GM21717 (cell line): ENCODE measurements at regions not wholly inside any gene's neighbourhood (a gene's known extent, or its start where the extent isn't known, plus 50 kb on each side); places are given as distances from the start of the nearest gene placed in this dataset.

Experiments
- ATAC-seq: cut with Tn5 transposase; IDR thresholded peaks from one replicate; pipeline ENCODE4 v1.9.1; 2021; ENCODE audit warnings: mild to moderate bottlenecking, moderate library complexity; ENCODE audit not compliant: unreplicated experiment

DNA sequence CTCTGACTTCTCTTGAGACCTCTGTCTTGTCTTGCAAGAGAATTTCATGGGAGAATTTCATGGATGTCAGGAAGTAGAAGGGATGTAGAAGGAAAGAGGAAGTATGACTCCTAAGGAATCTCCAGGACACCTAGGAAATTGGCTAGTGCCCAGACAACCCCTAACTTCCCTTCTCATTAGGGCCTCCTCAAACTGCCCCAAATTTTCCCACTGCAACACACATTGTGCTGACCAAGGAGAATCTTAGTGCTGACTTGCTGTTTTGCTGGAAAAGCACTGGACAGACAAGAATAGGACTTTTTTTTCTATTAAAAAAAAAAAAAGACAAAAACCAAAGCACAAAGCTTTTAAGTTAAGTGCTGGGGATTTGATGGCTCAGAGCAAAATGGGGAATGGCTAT, 236.1 kb upstream of the CADM1 start:
- ATAC-seq, result no peak

DNA sequence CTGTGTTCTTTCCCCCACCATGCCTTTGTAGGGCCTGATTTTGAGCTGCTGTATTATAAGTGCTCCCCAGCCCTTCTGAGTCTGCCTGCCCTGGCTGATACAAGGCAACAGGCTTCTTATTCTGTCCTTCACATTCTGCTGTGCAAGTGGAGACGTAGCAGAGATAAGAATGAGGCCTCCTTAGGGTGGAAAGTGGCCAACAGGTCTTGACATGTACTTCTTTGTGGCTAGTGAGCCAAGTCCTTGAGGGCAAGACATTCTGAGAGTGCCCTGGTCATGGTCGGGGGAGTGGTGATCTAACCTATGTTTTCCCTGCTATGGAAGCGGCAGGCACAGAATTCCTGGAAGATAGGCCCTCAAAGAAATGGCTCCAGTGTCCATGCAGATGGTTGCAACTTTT, 235.7 kb upstream of the CADM1 start:
- ATAC-seq, result no peak

DNA sequence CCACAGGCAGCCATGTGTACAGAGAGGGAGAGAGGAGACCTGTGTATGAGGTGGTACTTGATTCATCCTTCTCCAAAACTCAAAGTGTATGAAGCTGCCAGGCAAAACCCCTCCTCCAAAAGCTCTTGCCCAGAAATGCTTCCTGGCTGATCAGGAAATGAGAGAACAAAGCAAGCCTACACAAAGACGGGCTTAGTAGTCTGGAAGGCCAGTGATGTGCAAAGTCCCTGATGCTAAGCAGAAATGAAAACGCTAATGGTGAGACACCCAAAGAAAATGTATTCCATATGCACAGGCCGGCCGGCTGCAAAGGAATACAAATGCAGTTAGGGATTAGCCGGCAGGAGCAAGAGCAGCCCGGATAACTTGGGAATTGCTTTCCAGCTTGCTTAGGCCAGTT, 234.9 kb upstream of the CADM1 start:
- ATAC-seq, result no peak

DNA sequence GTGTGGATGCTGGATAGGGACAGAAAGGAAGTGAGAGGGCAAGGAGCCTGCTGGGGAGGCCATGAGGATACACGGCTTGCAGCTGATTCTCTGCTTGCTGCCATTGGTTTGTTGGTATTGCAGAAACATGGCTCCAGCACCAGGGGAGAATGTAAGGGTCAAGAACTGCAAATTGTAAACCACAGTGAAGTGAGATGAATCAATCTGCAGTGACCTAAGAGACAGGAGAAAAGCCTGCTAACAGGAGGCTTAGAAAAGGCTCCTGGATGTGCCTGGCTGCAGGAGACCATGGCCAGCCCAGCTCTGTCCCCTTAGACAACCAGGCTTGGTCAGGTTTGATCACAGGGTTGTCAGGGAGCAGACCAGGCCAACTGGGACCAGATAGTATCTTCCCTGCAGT, 233.7 kb upstream of the CADM1 start:
- ATAC-seq, result no peak

DNA sequence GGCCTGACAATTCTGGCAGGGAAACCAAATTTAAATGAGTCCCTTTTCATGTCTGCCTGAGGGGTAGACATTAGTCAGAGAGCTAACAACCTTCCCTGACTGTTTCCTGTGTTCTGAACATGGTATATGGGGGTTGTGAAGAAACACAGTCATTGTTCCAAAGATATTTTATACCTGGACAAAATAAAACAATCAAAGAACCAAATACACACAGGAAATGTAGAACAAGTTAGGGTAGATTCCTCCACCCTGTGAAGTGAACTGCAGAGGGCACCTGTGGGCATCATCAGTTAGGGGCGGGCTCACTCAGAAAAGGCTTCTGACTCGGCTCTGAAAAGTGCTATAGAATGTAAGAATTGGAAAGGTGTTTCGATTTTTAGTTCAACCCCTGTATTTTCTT, 231.9 kb upstream of the CADM1 start:
- no peak for ATAC-seq

DNA sequence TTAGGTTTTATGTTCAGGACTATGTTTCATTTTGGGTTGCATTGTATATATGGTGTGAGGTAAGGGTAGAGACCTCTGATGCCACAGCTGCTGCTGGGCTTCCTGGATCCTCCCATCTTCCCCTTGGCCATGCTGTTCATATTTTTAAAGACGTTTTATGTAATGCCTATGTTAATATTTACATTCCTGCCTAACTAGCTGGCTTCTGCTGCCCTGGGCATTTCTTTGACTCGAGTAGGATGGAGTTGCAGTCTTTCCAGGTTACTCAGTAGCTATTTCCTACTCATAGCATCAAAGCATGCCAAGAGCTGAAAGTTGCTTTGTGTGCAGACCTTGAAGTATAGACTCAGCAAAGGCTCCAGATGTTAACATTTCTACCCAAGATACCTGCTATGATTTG, 220.5 kb upstream of the CADM1 start:
- ATAC-seq, result no peak

DNA sequence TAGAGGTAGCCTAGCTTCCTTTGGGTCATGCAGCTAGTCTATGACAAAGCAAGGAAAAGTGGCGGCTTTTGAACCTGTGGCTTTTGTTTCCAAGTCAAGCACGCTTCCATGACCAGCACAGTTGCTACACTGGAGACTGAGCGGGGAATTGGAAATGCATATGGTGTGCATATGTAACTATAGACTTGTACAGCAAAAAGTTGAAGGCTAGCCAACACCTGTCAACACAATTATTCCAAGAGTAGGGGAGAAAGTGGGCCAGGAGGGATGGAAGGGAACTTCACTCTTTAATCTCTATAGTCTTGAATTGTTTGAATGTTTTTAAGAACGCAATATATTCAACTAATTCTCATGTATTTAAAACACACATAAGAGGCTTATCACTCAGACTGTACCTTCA, 218.5 kb upstream of the CADM1 start:
- no peak for ATAC-seq

DNA sequence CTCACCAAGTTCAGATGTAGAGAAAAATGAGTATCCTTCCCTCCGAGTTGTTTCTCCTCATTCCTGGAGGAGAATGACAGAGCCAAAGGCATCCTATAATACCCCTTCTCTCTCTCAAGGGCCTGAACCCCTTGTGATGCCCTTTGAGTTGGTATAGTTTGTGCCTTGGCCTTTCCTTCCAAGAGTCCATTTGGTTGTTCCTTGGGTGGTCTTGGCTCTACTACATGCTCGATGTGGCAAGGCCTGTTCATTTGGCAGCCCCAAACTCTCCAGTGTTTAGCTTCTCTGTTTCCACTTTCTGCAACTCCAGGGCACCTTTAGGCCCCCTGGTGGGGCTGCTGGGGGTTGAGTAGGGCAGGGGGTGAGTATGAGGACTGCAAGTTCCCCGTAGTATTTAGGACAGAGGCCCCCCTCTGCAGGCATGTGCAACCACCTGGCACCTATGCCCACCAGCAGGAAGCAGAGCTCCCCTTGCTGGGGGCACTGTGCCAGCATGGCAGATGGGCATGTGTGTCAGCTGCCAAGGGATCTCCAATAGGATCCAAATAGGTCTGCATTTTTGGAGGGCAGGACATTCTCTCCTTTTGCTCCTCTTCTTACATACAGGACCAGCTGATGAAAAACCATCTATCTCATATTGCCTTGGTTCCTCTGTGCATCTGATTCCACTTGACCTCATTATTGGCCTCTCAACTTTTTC, 217.2 kb upstream of the CADM1 start:
- no peak for ATAC-seq

DNA sequence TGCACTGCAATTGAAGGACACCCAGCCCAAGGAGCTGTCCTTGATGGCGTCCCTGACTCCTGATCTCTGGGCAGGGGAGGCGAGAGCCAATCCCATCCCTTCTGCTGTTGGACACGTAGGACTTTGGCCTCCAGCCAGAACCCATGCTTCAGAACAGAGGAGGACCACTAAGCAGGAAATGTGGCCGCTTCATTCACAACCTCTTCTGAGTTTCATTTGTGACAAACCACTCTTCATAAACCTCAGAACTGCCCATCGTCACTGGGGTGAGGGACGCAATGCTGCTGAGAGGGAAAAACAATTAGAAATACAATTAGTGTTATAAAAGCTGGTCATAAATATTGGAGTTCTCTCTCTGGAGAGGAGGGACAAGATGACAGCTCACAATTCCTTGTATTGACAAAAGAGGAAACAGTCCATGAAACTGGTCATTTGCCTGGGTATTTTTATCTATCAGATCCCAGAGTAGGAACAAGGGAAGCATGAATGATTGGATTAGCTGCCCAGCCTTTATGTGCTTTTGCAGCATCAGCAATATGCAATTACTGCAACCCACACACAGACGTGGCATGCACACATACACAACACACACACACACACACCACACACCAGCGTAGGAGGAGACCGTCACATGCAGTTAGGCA, 216.5 kb upstream of the CADM1 start:
- no peak for ATAC-seq

DNA sequence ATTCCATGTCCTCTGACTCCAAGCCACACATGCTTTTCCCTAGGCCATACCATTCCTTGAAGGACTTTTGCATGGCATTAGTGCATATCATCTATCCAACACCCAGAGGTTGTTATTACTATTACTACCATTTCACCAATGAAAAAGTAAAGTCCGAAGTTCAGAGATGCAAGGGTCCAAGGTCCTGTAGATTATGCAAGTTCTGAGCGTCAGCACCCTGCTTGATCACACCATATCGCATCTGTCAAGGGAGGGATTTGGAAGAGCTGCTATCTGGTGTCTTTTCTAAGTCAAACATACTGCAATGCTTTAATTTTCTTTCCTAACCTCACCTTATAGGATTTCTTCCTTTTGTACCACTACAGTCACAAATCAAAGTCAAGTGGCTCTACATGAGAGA, 214.7 kb upstream of the CADM1 start:
- ATAC-seq, result no peak

DNA sequence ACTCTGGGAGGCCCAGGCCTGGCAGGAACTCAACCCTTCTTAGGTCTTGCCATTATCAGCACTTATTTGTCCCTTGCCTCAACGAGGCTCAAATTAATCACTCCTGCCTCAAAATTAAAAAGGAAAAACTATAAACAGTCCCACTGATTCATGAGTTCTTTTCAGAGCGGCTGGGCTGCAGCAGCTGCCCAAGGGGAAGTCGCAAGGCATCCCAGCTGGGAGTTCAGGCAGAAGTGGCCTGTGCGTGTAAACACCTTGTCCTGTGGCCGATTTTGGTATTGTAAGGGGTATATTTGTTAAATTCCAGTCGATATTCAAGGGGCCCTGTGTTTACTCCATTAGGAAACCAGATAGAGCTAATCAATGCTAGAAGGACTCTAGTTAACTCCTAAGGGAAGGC, 213.9 kb upstream of the CADM1 start:
- no peak for ATAC-seq

DNA sequence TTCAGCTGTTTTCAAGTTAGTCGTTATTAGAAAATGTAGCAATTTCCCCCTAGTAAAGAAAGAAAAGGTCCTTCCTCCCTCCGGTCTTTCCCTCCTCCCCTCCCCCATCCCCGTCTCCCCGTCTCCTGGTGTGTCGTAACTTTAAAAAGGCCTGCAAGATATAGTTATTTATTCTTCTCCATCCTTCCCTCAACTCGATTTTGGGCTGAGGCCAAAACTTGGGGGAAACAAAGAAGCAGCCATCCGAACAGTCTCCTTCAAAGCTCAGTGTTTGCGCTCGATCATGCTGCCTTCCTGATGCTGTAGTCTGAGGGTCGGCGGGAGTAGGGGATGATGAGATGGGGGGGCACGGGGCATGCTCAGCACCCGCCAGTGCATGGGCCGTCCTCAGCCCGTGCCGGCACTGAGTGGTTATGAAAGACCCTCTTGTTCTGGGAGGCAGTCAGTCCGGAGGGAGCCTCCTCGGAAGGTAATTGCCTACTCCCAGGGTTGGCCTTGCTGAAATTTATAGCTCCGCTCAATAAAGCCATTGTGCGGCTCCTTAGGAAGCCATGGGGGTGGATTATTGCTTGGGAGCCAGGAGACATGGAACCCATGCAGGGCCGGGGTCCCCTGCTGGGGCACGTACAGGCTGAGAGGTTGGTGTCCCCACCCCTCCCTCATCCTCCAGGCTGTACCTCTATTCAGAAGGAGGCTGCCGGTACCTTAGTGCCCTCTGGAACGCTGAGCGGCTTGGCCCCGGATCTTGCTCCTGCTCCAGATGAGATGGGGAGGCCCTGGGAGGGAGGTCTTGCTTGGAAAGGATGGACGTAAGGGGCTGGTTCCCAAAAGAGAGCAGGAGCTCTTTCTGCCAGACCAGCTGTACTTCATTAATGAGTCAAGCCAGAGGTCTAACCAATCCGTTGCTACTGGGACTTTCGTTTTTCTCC, 212.7 kb upstream of the CADM1 start:
- no peak for ATAC-seq

DNA sequence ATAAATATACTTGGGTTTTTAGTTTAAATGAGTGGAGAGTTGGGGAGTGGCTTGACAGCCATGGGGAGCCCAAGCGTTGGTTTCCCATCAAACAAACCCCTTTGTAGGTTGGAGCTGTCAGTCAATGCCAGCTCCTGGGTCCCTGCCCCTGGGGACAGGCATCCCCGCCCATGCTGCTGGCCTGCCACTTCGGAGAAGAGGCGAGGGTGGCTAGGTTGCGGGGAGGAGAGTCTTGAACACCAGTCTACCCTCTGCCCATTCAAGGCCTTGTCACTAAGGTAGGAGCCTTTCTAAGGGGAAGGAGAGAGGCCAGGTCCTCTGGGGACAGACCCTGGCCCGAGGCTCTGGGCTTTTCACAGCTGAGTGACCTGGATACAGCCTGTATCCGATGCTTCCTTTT, 211.9 kb upstream of the CADM1 start:
- no peak for ATAC-seq

DNA sequence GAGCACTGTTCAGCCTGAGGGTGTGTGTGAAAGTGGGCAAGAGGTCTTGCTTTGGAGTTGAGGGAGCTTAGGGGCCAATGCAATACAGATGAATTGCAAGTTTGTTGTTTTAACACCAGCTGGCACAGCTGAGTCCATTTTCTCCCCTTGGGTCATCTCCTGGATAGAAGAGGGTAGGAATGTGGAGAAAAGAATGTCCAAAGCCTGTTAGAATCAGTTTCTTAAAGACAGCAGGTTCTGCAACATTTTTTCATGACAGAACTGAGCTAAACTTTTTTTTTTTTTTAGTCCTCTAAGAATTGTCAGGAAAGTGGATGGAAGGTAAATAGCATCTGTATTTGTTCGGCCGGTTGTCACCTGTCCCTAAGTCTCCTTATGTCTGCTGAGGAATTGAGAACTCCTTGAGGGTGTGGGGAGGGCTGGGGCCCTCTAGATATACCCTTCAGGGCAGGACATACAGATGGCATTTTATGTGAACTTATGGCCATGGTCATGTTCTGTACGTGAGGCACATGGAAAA, 211.1 kb upstream of the CADM1 start:
- no peak for ATAC-seq

DNA sequence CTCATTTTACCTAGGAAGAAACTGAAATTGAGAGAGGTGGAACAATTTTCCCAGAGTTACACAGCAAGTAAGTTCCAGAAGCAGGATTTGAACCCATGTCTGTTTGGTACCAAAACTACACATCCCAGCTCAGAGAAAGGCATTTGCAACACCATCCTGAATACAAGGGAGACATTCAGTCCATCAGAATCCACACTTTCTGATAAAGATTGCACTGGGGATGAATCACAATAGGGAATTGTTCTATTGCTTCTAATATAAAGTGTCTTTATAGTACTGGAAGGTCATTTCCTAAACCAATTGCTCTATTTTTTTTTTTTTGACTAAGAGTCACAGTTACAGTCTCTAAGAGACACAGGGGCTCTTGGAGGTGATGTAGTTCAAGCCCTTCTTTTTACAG, 208.1 kb upstream of the CADM1 start:
- ATAC-seq, result no peak

DNA sequence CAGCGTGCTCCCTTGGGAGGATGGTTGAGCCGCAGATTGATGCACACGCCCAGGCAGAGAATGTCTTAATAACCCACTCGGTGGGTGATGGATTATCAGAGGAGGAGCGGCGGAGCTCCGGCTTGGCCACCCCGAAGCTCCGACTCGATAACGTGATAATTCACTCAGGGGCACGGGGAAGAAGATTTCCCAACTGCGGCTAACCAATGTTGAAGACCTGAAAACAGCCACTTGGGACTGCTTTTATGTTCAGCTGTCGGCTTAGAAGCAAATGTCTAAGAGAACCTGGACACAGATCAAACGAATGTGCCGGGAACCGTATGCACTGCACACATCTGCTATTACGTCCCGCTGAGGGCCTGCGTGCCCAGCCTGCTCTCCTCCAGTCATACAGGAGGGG, 206.8 kb upstream of the CADM1 start:
- no peak for ATAC-seq

DNA sequence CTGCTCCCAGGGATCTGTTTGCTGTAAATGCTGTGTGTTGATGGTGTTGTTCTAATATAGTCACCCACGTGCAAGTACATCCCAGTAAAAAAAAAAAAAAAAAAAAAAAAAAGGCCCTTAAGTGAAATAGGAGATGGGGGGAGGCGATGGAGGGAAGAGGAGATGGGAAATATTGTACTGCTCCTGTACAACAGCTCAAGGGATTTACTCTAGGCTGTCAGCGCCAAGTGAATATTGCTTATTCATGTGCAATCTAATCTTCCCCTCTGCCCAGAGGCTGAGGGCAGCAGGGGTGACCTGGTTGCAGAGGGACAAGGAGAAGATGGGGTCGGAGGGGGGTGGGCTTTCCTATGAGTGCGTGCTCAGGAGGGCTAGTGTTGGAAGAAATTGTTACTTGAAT, 206.2 kb upstream of the CADM1 start:
- ATAC-seq, result no peak

DNA sequence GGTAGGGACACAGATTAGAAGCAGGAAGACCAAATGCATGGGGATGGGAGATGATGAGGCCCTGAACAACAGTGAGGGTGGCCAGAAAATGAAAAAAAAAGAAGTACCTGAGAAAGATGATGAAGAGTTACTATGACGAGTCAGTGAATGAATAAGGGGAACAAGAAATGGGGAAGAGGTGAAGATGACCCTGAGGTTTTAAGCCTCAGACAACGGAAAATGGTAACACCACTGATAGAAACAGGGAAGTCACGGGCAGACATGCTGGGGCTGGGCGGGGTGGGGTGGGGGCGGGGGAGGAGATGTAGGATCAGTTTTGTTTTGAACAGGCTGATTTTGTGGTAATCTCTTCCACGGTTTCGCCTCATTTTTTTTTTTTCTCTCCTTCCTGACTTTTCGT, 205.1 kb upstream of the CADM1 start:
- ATAC-seq, result no peak

DNA sequence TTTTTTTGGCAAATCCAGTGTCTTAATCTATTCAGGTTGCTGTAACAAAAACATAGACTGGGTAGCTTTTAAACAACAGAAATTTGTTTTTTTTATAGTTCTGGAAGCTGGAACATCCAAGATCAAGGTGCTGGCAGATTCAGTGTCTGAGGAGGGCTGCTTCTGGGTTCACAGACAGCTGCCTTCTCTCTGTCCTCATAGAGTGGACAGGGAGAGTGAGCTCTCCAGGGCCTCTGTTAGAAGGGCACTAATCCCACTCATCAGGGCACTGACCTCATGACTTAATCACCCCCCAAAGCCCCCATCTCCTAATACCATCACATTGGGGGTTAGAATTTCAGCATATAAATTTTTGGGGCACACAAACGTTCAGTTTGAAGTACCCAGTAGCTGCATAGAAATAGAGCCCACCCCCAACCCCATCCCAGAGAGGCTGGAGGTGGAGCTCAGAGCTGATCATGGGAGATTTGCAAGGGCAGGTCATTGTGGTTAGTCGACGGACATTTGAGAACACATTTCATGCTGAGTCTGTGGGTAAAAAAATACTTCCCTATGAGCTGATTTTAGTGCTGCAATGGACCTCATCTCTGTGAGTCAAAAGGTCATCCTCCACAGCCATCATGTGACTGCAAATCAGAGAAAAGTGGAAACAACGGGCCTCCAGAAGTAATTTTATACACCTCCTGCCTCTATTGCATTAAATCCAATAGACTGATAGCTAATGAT, 203.1 kb upstream of the CADM1 start:
- no peak for ATAC-seq

DNA sequence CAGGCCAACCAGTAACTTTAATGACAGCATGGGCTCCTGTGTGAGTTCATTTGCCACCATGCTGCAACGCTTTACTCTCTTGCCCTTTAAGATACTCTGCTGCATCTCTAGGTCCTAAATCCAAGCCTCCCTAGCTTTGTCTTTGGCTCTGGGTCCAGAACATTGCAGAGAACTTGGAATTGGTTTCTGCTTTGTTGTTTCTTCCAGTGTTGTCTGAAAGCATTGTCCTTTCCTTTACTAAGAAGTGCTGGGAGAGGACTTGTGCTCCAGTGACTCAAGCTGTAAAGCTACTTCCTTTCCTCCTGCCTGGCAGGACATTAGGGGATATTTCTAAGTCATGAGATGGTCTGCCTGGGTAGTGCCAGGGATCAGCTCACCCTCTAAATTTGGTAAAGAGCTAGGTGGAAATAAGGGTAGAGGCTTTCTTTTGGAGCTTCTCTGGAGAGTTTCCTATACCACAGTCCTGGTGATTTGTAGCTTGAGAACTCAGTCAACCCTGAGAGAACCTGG, 202.5 kb upstream of the CADM1 start:
- no peak for ATAC-seq

DNA sequence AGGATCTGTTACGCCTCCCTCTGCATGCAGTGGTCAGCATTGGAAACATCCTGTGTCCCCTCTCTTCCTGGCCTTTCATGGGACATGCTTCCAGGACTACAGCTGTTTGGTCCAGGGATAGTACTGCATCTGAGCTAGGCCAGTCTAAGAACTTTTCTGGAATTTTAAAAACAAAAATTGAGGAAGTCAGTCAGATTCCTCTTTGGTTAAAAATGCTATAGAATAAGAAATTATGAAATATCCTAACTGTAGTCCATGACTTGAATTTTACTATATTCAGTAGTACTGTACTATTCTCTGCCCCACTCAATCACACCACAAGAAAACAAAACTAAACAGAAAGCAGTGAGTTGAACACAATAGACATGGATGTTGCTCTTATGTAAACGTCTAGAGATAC, 201.0 kb upstream of the CADM1 start:
- ATAC-seq, result no peak
